ENCODE measurements at regions not wholly inside any gene's neighbourhood (a gene's known extent, or its start where the extent isn't known, plus 50 kb on each side); places are given as distances from the start of the nearest gene placed in this dataset.

DNA sequence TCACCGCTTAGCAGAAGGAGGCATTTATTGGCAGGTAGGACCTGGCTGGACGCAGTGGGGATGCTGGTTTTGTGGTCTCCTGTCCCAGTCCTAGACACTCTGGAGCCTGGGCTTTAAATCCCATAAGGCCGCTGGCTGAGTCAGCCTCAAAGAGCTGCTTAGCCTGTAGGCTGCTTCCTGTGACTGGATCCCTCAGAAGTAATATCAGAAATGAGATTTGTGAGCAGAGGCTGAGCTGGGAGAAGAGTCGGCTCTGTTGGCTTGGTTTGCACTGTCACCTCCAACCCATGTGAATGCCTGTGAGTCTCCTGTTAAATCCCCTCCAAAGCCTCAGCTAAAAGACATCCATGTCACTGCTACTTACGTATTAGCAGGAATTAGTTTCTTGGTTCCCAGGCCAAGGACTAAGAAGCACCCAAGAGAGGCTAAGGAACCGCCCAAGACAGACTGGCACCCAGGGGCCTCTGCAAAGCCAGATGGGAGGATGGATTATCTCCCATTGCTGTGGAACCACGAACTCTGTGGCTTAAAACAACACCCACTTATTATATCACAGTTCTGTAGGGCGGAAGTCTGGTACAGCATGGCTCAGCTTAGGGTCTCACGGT, 289.4 kb downstream of the CDC5L start:
- TF ChIP-seq CTCF (conservative IDR thresholded peaks at IDR 0.05; ENCODE audit: low read length), result no peak
- no peak for TF ChIP-seq EZH2phosphoT487 (IDR thresholded peaks at IDR 0.05; ENCODE audit: borderline replicate concordance)

Data from Loucy (cell line).